ENCODE measurements at regions not wholly inside any gene's neighbourhood (a gene's known extent, or its start where the extent isn't known, plus 50 kb on each side); places are given as distances from the start of the nearest gene placed in this dataset.

- TF ChIP-seq POLR2A (IDR thresholded peaks at IDR 0.05): no peak
- TF ChIP-seq POLR2AphosphoS5 (IDR thresholded peaks at IDR 0.05): no peak
- TF ChIP-seq CTCF (IDR thresholded peaks at IDR 0.05): no peak
Measured at GRCh38 chr7:131097662-131098376, 229.9 kb upstream of the MKLN1 start.

All from sigmoid colon (tissue), 4 donors.